HEK293 (cell line): ENCODE measurements at regions not wholly inside any gene's neighbourhood (a gene's known extent, or its start where the extent isn't known, plus 50 kb on each side); places are given as distances from the start of the nearest gene placed in this dataset.

ENCODE experiments used
- CTCF ChIP-seq: fragments of 450-650 bp; formaldehyde crosslinking; IDR thresholded peaks from 2 replicates; pipeline ENCODE4 v1.5.1; 2016; ENCODE audit warnings: missing biosample characterization, missing genetic modification characterization
- ZEB2 ChIP-seq: fragments of 450-650 bp; formaldehyde crosslinking; IDR thresholded peaks from 2 replicates; pipeline ENCODE4 v1.5.1; 2016; ENCODE audit warnings: missing biosample characterization, missing genetic modification characterization
- ZNF341 ChIP-seq: fragments of 450-650 bp; formaldehyde crosslinking; IDR thresholded peaks from 2 replicates; pipeline ENCODE4; 2016; ENCODE audit warnings: low read depth, missing biosample characterization, missing genetic modification characterization

GRCh38 chr6:43951756-43952675 lies 175.2 kb downstream of the MRPL14 start:
- TF ChIP-seq ZEB2 (tag by site-specific recombination) (no peak), CTCF (tag by site-specific recombination) (no peak), ZNF341 (tag by site-specific recombination) (no peak)
